ENCODE measurements at regions not wholly inside any gene's neighbourhood (a gene's known extent, or its start where the extent isn't known, plus 50 kb on each side); places are given as distances from the start of the nearest gene placed in this dataset.

- no peak for TF ChIP-seq GATA3 (IDR thresholded peaks at IDR 0.05; ENCODE audit: low read depth, low read length)
- TF ChIP-seq GATA2 (IDR thresholded peaks at IDR 0.05; ENCODE audit: low read depth, low read length), result no peak
Measured at GRCh38 chr2:83582589-83582988, 876.5 kb downstream of the SUCLG1 start.

Data from SH-SY5Y (cell line).